CMK (cell line): ENCODE measurements at regions not wholly inside any gene's neighbourhood (a gene's known extent, or its start where the extent isn't known, plus 50 kb on each side); places are given as distances from the start of the nearest gene placed in this dataset.
"Not testable (repeated sequence)": the region's sequence is repeated elsewhere in the genome, so short reads cannot be mapped to it uniquely, and the experiment has no call there.

Experiments
- DNase-seq: peaks from one replicate; pipeline ENCODE4 v3.0.0-alpha.2; 2010; ENCODE audit warnings: low read depth

- DNase-seq: not testable (repeated sequence)
These were observed 67.9 kb downstream of the MSX2 start for GRCh38 chr5:174792265-174792664.

- DNase-seq: no peak
These were observed 66.5 kb downstream of the MSX2 start for GRCh38 chr5:174790906-174791305.

GRCh38 chr5:174789596-174789995 lies 65.2 kb downstream of the MSX2 start:
- DNase-seq: no peak

GRCh38 chr5:174785120-174785680 lies 60.8 kb downstream of the MSX2 start:
- no peak for DNase-seq
